Choroid plexus epithelial cell (primary cell): ENCODE measurements at regions not wholly inside any gene's neighbourhood (a gene's known extent, or its start where the extent isn't known, plus 50 kb on each side); places are given as distances from the start of the nearest gene placed in this dataset.
A peak's percentile ranks its signal among the peaks of the same experiment; 100 is the strongest.

Experiments used
- DNase-seq: peaks from one replicate; pipeline ENCODE4 v3.0.0-alpha.2; 2010; ENCODE audit warnings: low read depth
- H3K4me3 ChIP-seq: 2 replicates; pipeline ENCODE4 v1.5.1; 2011; ENCODE audit warnings: low read depth, mild to moderate bottlenecking, control low read depth, low read length, moderate library complexity
- TF ChIP-seq, protein P1 (sequence below): conservative IDR thresholded peaks from 2 replicates; pipeline ENCODE4 v1.5.1; 2011; ENCODE audit warnings: low read depth, mild to moderate bottlenecking, control low read depth, inconsistent platforms, low read length, moderate library complexity

DNA sequence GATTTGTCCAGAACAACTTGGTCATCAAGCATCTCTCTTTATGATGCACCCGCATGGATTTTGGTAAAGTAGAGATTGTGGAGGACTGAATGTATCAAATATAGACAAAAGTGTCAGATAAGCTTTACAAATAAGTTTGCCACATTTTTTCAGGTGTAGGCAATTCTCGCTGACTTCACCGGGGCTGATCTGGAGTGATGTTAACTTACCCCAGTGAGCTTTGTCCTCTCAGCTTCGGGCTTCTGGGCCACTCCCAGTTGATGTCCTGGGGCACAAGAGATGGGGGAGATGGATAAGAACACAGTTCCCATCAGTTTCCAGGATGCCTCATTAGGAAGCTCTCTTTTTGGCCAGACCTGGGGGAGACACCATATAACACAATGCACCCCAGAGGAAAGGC, 117.7 kb downstream of the ETS2 start:
- no peak for DNase-seq
- TF ChIP-seq, protein P1, sequence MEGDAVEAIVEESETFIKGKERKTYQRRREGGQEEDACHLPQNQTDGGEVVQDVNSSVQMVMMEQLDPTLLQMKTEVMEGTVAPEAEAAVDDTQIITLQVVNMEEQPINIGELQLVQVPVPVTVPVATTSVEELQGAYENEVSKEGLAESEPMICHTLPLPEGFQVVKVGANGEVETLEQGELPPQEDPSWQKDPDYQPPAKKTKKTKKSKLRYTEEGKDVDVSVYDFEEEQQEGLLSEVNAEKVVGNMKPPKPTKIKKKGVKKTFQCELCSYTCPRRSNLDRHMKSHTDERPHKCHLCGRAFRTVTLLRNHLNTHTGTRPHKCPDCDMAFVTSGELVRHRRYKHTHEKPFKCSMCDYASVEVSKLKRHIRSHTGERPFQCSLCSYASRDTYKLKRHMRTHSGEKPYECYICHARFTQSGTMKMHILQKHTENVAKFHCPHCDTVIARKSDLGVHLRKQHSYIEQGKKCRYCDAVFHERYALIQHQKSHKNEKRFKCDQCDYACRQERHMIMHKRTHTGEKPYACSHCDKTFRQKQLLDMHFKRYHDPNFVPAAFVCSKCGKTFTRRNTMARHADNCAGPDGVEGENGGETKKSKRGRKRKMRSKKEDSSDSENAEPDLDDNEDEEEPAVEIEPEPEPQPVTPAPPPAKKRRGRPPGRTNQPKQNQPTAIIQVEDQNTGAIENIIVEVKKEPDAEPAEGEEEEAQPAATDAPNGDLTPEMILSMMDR, result no peak
- H3K4me3 ChIP-seq, result no peak overlapping the region

DNA sequence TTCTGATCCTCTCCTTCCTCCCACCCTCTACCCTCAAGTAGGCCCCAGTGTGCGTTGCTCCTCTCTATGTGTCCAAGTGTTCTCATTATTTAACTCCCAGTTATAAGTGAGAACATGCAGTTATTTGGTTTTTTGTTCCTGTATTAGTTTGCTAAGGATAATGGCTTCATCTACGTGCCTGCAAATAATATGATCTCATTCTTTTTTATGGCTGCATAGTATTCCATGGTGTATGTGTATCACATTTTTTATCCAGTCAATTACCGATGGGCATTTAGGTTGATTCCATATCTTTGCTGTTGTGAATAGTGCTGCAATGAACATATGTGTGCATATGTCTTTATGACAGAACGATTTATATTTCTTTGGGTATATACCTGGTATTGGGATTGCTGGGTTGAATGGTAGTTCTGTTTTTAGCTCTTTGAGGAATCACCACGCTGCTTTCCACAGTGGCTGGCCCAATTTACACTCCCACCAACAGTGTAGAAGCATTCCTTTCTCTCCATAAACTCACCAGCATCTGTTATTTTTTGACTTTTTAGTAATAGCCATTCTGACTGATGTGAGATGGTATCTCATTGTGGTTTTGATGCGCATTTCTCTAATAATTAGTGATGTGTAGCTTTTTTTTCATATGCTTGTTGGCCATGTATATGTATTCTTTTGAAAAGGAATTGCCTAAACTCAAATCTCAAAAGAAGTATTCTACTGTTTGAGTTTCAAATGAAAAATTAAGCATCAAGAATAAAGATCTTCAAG, 116.9 kb downstream of the ETS2 start:
- no peak for DNase-seq
- TF ChIP-seq, protein P1, result no peak

DNA sequence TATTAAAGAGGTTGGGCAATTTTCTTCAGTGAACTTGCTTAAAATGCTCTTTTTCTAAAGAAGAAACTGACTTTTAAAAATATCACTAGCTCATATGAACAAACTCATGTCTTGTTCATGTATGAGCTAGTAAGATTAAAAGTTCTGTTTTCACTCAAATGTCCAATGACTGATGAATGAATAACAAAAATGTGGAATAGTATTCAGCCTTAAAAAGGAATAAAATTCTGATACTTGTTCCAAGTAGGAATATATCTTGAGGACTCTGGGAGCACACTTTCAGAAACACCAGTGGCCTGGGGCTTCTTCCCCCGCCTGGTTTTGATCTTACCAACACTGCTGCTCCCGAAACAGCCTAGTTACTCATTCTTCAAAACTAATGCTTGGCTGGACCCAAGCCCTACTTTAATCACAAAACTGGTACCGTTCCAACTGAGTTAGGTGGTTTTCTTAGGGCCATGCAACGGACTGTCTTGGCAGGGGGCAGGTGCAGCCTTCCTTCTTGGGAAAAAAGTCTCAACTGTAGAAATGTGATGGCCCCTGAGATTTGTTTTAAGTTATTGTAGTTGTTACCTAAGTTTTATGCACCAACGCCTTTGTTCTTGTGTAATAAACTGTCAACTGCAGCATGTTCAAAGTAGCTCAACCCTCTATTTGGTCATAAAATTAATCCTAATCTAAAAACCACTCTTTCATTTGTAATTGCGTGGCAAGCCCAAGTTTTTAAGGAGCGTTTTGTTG, 116.0 kb downstream of the ETS2 start:
- no peak for DNase-seq
- no peak overlapping the region for H3K4me3 ChIP-seq
- TF ChIP-seq, protein P1, result no peak

More for the DNA sequence above, 116.9 kb downstream of the ETS2 start:
- H3K4me3 ChIP-seq, result no peak overlapping the region

DNA sequence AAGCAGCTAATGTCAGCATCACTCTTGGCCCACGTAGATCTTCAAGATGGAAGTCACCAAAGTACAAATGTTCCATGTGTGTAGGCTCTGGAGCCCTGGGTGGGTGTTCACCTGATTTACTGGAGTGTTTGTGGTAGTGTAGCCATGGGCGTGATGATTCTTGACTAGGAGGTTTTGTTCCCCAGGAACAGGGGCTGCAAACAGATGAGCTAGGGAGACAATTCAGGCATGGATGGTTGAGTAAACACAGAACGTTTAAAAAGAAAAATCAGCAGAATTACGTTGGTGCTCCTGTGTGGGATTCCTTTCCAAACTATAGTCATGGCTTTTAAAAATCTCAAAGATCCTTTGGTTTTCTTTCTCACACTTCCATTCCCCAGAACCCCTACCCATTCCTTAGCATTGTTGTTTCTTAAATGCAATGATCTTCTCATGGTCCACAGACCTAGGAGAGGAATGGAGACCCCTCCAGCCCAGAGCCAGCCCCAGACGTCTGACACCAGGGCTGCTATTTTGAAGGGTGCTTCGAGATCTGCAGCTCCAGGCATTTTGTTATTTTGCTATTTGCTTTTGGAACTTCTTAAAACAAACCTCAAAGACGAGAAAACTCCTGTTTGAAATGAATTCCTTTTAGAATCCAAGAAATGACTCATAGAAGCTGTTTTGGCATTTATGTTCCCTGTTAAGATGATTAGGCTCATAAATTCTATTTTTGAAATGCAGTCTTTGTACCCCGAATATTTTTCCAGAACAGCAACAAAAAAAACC, 115.1 kb downstream of the ETS2 start:
- DNase-seq, result peak; percentile 83
- no peak overlapping the region for H3K4me3 ChIP-seq
- TF ChIP-seq, protein P1, result no peak

DNA sequence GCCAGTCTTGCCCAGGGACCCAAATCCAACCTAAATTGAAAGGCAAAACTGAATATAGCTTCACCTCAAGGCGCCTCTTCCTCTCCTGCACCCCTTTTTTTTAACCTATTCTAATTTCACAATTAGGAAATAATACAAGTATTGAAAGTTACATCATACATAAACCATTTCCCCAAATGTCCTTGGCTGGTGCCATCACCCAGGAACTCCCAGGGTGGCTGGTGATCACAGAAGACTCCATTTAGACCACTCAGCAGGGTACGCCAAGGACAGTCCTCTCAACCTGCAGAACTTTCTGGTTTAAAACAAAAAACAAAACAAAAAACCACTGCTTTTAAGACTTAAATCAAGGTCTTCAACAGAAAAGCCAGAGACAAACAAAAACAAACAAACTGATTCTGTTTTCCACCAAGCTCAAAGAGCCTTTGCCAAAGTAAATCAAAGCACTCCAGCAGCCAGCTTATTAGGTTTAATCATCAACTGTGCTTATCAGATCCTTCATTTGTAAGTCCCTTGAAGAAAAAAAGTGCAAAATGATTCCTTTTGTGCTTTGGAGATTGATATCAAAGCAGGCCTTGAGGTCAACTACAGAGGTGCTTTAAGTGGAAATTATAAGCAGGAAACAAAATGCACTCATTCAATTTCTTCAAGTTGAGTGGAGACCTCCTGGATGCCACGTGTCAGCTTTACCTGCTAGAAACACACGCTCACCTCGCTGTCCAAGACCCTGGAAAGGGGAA, 113.0 kb downstream of the ETS2 start:
- H3K4me3 ChIP-seq, result no peak overlapping the region
- TF ChIP-seq, protein P1, result no peak
- DNase-seq, result no peak

DNA sequence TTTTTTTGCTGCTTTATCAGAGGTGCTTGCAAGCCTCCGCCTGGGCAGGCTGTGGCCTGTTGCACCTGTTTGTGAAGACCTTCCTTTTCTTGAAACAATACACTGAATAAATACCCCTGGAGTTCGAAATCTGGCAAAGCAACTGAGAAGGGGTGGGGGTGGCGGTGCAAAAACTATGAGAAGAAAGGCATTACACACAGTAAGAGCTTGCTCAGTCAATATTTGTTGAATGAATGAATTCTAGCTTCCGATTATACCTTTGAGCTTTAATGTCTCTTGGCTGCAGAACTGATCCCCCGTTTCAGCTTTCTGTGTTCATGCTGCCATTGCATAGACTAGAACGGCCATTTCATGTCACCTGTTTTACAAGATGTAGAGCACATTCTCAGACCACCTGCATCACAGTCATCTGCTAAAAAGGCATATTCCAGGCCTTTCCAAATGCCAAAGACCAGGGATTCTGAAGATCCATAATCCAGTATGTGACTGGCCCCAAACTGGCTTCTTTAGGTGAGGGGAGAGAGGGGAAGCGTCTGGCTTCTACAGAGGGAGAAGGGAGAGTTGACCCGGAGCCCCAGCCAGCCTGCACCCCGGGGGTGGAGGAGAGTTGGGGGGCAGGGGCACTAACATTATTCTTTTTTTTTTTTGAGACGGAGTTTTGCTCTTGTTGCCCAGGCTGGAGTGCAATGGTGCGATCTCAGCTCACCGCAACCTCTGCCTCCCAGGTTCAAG, 111.5 kb downstream of the ETS2 start:
- TF ChIP-seq, protein P1, result no peak
- no peak for DNase-seq
- no peak overlapping the region for H3K4me3 ChIP-seq
